ENCODE measurements at regions not wholly inside any gene's neighbourhood (a gene's known extent, or its start where the extent isn't known, plus 50 kb on each side); places are given as distances from the start of the nearest gene placed in this dataset.

- TF ChIP-seq TAF1 (IDR thresholded peaks at IDR 0.05; ENCODE audit: borderline replicate concordance, insufficient read depth, low read length), result no peak
- TF ChIP-seq POLR2AphosphoS5 (IDR thresholded peaks at IDR 0.05; ENCODE audit: low read depth, low read length), result no peak
- TF ChIP-seq FOXP2 (optimal IDR thresholded peaks at IDR 0.05; ENCODE audit: borderline replicate concordance, extremely low read depth, extremely low read length, insufficient read depth), result no peak
- TF ChIP-seq SIN3A (IDR thresholded peaks at IDR 0.05; ENCODE audit: borderline replicate concordance, insufficient read depth, low read length), result no peak
These were observed 296.2 kb upstream of the ESRRG start for GRCh38 chr1:217019475-217019874.

Measured in PFSK-1 (cell line).